NCI-H748 (cell line): ENCODE measurements at regions not wholly inside any gene's neighbourhood (a gene's known extent, or its start where the extent isn't known, plus 50 kb on each side); places are given as distances from the start of the nearest gene placed in this dataset.
"Not testable (repeated sequence)": the region's sequence is repeated elsewhere in the genome, so short reads cannot be mapped to it uniquely, and the experiment has no call there.

Source experiments
- DNase-seq: peaks from one replicate; lab custom pipeline; 2025; ENCODE audit not compliant: unreplicated experiment; lab: John Stamatoyannopoulos, UW

DNA sequence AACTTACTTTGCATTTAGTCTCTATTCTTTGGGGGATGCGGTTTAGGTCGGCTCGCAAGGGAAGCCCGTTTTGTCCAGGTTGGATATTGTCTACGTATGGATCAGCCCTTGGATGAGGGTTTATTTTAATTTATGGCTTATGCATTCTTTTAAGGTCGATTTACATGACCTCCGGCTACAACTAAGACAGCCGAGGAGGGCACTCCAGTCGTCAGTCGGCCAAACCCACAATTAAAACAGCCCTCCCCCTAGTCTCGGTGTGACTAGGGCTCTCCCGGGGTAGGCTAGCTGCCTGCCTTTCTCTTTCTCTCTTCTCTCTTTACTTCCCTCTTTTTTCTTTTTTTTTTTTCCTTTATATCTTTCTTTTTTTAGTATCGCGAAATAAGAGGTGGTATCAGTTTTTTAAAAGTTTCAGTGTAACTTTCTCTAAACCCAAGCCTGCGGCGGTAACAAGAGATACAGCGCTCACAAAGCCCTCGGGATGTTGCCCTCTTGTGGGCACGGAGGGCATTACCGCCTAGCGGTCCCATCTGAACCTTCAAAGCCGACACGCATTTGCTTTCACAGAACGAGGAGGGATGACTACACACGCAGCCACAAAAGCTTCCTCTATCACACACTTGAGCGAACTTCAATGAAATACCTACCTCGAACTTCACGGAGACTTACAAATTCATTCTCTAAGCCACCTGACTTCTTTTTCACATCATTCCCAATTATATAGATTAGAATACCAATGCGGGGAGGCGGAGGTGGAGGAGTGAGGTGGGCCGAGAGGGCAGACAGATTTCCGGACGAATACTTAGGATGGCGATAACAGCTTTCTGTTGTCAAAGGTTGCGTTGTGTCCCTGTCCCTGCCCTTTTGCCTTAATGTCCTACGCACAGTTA is 132.3 kb upstream of the C11orf58 start:
- DNase-seq: peak; percentile 92

DNA sequence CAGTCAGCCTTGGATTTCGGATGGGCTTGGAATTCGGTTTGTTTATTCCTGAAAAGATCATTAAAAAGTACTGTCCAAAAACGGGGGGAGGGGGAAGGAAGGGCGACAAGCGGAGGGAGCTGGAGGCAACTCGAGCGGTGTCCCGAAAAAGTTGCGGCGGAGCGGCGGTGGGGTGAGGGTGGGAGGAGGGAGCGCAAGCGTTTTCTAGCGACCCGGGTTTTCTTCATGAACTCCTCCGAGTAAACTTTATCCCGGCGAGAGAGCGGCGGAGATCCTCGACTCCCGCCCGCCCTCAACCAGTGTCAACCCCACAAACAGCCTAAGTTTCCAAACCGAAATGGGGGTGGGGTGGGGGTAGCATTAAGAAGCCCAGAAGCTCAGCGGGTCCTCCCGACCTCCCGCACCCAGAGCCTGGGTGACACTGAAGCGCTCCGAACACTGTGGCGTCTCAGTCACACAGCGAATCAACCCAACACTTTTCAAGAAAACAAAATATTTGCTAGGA is 133.0 kb upstream of the C11orf58 start:
- DNase-seq: peak; percentile 65

DNA sequence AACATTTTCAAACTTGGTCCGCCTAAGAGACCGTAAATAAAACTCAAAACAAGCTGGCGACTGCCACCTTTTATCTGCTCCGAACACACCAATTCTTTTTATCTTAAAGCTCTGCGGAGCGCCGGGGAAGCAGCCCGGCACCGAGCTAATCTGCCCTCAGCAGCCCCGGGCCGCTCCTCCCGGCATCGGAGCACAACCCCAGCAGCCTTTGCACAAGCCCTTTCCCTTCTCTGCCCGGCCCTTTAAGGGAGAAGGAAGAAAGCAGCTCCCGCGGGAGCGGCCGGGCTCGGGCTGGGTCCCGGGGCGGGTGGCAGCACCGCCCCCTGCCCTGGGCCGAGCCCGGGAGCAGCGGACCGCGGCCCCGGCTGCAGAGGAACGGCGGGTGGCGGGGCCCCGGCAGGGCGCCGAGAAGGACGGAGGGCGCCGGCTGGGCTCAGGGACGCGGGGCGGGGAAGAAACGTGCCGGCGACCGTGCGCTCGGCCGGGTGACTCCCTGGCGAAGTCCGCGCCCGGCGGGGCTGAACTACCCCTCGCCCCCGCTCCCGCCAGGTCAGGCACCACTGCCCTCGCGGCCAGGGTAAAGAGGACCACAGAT is 133.6 kb upstream of the C11orf58 start:
- DNase-seq: peak; percentile 74

DNA sequence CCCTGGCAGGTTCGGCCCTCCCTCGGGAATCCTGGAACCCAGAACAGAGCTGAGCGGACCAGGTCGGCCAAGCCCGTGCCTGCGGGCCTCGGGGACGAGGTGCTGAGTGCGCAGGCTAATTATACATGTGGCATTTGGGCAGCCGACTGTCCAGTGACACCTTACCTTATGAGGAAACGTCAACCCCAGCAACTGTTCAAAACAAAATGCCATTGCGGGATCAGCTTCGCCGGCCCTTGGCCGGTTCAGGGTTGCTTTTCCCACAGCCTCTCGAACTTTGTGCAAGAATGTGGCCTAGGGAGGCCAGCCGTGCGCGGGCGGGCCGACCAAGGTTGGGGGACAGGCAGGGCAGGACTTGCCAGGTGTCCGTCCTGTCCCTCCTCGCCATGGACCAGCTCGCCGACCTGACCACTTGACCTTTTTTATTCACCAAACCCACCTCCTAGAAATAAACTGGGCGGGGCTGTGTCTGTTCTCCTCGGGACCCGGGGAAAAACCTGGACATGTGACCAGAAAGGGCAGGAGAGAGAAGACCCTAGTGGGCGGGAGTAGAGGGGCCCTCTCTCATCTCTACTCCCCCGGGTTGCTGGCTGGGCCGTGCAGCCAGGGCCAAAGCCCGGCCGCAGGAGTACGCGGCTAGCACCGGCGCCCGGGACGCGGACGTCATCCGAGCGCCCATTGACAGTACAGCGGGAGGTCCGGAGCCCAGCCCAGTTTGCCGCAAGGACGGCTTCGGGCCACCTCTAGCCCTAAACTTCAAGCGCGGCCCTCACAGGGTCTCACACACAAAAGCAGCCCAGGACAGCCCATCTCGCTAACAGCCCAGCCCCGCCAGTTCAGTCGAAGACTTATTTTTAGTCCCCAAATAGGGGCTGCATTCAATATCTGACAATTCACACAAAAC is 134.3 kb upstream of the C11orf58 start:
- DNase-seq: peak; percentile 72

DNA sequence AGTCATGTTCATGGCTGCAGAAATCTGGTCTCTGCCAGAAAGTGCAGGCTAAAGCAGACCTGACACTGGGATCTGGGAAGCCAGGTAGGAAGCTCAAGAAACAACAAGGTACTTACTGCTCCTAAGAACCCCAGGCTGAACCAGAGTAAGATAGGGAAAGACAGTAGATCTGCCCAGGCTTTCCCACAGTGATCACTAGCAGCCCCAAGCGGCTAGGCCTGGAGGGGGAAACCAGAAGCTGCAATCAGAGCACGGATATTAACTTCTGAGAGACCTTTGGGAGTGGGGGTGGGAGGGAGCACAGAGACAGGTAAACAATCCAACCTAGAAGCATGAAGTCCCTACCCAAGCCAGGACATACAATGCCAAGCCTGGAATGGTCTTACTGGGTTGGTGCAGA is 135.2 kb upstream of the C11orf58 start:
- DNase-seq: no peak

DNA sequence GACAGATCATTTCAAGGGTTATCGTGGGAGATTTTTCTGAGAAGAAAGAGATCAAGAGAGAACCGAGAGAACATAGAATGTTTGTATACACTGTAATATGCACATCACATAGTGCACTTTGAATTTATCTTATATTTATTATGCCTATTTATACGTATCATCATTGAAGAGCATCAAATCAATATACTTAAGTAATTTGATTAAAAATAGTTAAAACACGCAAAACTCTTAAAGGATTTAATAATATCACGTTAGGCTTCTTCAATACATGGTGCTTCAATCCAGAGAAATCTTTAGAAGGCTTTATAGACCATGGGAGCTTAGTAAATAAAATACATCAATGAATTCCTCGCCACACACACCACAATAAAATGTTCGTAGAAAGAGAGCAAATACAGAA is 139.5 kb upstream of the C11orf58 start:
- no peak for DNase-seq

DNA sequence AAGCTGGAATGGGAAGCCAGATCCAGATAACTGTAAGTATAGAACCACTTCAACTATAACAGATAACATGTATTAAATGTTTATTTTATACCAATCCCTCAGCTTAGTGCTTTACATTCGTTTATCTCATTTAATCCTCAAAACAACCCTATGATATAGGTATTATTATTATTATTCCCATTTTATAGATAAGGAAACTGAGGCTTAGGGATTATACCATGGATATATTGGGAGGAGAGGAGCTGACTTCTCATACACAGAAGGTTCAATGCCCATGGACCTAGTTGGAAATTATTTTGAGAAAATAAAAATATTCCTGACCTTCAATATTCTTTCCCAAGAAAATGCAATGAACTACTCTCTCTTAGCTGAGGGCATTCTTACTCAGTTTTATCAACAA is 140.4 kb upstream of the C11orf58 start:
- DNase-seq: no peak

DNA sequence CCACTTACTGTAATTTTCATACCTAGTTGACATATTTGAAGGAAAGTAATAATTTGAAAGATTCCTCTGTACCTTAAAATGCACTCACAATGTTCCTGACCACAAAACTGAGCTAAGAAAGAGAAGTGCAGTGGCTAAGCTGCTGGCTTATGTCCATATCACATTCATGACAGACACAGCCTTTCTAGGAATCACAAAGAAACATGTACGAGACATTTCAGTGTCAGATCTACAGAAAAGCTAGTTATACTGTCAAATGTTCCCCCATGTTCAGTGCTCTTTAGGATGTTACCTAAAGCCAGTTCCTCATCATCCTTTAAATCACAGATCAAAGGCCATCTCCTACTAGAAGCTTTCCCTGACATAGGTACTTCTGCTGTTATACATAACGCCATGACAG is 142.2 kb upstream of the C11orf58 start:
- no peak for DNase-seq

DNA sequence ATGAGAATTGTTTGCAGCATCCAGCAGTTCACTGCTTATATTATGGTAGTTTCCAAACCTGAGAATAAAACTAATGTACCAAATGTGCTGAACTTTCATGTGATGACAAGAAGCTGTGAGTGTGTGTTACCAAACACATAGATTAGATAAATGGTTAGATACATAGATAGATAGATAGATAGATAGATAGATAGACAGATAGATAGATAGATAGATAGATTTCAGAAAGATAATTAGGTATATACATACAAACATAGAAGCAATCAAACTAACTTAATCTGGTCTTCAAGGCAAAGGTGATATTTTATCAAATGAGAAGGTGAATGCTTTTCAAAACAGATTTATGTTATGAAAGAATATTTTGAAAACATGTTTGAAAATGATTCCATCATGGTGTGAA is 147.3 kb upstream of the C11orf58 start:
- no peak for DNase-seq

DNA sequence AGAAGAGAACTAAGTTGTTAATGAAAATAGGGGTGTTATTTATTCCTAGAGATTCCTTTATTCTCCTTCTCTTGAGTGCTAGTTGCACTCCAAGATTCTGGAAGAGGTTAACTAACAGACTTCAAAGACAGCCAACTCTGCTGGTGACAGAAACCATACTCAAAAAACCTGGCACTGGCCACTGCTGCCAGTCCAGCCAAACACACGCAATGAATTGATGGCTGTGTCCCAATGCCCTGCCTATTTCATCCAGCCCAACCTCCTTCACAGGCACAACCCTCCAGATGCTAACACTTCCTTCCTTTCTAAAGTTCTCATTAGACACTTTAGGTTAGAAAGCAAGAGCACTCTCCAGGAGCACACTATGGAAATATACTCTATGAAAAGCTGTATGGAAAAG is 150.8 kb upstream of the C11orf58 start:
- DNase-seq: no peak

DNA sequence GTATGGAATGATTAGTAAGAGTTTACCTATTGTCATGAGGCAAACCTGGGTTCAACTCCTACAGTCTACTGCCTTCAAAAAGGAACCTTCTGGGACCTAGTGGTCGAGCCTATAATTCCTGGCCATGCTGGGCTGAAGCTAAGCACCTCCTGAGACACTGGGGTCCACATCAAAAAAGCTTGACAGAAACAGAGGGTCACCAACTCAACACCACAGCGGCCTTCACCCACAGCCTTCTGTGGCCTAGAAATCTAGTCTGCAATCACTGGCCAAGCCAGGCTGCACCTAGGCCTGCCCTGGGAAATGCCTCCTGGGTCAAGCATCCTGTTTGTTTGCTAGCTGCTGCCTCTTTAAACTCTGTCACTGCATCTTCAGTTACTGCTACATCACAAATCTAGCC is 153.9 kb upstream of the C11orf58 start:
- no peak for DNase-seq

DNA sequence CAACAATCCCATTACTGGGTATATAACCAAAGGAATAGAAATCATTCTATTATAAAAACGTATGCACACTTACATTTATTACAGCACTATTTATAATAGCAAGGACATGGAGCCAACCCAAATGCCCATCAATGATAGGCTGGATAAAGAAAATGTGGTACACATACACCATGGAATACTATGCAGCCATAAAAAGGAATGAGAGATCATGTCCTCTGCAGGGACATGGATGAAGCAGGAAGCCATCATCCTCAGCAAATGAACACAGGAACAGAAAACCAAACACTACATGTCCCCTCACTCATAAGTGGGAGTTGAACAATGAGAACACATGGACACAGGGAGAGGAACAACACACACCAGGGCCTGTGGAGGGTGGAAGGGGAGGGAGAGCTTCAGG is 157.4 kb upstream of the C11orf58 start:
- not testable (repeated sequence) for DNase-seq

DNA sequence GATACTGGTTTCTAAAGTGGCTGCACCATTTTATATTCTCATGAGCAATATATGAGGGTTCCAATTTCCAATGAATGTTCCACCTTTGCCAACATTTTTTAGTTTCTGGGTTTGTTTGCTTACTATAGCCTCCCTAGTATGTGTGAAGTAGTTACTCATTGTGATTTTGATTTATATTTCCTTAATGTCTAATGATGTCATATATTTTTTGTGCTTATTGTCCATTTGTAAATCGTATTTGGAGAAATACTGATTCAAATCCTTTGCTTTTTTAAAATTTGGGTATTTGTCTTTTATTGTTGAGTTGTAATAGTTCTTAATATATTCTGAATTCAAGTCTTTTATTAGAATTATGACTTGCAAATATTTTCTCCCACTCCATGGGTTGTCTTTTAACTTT is 161.0 kb upstream of the C11orf58 start:
- no peak for DNase-seq

DNA sequence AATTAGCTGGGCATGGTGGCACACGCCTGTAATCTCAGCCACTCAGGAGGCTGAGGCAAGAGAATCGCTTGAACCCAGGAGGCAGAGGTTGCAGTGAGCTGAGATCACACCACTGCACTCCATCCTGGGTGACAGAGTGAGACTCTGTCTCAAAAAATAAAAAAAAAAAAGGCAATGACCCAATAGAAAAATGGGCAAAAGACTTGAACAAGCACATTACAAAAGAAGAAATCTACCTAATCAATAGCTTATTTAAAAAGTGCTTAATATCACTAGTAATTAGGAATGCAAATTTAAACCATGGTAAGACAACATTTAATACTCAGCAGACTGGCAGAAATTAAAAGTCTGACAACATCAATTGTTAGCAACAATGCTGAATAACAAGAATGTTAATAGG is 163.6 kb upstream of the C11orf58 start:
- DNase-seq: not testable (repeated sequence)

DNA sequence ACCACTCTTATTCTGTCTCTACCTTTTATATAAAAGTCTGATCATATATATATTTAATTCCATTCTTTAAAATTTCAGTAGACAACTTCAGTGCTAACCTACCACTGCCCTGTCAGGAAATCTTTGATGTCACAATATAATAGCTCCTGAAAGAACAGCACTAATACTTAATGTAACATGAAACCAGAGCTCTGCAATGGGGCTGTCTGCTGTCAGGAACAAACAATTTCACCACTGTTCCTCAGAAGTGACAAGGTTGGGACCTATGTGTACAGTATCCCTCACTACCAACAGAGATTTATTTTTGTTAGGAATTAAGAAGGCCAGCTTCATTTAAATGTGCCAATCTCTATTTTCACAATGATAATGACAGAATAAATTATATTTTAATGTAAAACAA is 165.5 kb upstream of the C11orf58 start:
- DNase-seq: peak; percentile 66

DNA sequence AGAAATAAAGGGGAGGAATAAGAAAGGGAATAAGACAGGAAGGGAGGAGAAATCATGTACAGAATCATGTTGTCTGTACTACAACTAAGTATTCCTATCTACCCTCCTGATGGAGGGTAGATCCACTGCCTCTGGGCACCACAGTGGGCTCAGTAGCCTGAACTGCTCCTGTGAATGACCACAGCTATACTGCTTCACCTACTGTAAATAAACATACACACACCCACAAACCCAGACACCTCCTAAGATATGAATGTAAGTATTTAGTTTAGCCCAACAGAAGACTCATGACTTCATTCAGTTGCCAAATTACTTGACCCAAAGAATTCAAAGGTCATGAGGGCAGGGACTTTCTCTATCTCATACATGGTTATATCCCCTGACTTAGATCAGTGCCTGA is 177.3 kb upstream of the C11orf58 start:
- no peak for DNase-seq

DNA sequence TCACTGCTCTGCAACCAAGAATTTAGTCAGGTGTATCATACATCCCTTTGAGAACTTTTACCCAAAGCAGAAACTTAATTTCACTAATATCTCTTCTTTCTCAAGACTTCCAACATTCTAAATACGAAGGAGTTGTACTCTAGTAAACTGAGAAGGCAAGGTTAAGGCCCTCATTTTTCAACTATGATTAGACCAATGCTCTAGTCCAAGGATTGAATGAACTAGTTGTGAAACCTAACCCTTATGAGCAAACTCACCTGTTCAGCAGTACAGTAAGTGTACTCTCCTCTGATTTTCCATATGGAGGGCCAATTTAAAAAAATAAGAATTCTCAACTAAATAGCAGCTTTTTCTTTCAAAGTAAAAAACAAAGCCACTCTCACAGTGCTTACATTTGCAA is 180.0 kb upstream of the C11orf58 start:
- no peak for DNase-seq

DNA sequence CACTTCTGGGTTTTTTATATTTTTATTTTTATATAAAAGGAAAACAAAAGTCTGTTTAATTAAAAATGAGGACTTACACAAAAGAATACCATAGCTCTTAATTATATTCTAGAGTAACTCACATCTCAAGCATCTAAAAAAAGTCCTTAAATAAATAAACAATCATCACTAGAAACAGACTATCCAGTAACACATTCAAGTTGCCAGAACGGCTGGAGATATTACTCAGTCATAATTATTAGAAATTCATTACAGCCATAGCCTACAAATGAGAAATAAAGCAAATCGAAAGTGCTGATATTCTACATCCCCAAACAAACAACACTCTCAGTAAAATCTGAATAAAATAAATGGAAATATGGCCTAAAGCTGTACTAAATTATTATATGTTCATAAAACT is 182.5 kb upstream of the C11orf58 start:
- DNase-seq: no peak

DNA sequence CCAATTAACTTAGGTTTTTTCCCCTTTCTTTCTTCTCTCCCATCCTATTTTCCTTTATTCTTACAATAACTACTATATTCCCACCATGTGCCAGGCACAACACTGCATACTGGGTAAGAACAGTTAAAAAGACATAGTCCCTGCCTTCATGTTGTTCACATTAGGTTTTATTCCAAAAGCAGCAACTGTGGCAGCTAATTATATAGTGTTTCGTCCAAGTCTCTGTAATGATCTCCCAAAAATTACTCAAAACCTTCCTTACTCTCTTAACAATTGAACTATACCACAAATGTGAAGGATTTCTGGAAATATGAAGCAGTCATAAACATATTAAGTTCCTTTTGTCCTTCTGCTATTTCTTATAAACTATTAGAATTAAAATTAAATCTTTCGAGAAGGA is 184.1 kb upstream of the C11orf58 start:
- no peak for DNase-seq

DNA sequence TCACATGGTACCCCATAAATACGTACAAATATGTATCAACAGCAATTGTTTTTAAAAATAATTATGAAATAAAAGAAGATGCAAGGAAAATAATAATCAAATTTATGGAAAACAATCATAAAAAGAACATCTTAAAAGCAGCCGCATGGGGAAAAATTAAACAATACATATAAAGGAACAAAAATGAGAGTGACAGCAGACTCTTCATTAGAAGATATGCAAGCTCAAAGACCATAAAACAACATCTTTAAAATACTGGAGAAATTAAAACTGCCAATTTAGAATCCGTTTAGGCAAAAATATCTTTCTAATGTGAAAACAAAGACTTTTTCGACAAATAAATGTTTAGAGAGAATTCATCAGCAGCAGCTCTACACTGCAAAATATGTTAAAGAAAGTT is 190.6 kb upstream of the C11orf58 start:
- no peak for DNase-seq

DNA sequence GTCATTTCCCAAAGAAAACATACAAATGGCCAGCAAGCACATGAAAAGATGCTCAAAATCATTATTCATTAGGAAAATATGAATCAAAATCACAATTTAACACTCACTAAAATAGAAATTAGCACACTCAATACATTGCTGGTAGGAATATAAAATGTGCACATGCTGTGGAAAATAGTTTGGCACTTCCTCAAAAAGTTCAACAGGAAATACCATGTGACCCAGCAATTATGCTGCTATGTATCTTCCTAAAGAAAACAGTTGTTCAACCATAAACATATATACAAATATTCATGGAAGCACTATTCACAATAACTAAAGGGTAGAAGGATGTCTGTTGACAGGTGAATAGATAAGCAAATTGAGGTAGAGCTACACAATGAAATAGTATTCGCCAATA is 187.3 kb upstream of the SOX6 start:
- no peak for DNase-seq

DNA sequence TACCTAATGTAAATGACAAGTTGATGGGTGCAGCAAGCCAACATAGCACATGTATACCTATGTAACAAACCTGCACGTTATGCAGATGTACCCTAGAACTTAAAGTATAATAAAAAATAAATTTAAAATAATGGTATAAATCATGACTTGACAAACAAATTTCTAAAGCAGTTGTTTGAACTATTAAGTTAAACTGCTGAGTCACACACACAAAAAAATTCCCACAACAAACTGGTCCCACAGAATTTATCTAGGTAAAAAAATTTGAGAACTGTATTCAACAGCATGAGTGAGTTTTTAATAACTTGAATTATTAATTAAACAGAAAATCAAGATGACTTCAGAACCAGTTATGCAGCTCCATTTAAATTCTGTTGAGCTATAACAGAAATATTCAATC is 186.0 kb upstream of the SOX6 start:
- no peak for DNase-seq
